Left colon (tissue), 2 donors: ENCODE measurements at regions not wholly inside any gene's neighbourhood (a gene's known extent, or its start where the extent isn't known, plus 50 kb on each side); places are given as distances from the start of the nearest gene placed in this dataset.

Experiments used
- ATAC-seq: fragments of 200-7000 bp; cut with Tn5 transposase; one replicate; pipeline ENCODE4 v1.9.1; 2020; ENCODE audit warnings: mild to moderate bottlenecking, moderate library complexity
- DNase-seq, 2 donors: peaks; one replicate each; pipeline ENCODE4 v3.0.0-alpha.2; 2020
- intact Hi-C, 2 donors: fragments of 100-400 bp; cut with DNase I in 1 of 2; cut with micrococcal nuclease in 1 of 2; formaldehyde crosslinking; loops; one replicate each; pipeline versions ENCODE4 v1.11.2 to v1.14.0; 2022; cut with DNase I, micrococcal nuclease
- donor health status: DM: no; HTN: no; CAD: no.
- donor health status: DM: yes; HTN: yes; CAD: no.

- intact Hi-C loops, result no loop called here
- peak; percentile 62 to 88 for DNase-seq
- peak; percentile 92 for ATAC-seq
Observed at GRCh38 chr10:2985729-2986232, 81.6 kb upstream of the PFKP start.

- ATAC-seq (no peak), DNase-seq (no peak)
- intact Hi-C loops, result no loop called here
Observed at GRCh38 chr10:2984682-2985081, 82.7 kb upstream of the PFKP start.

DNA sequence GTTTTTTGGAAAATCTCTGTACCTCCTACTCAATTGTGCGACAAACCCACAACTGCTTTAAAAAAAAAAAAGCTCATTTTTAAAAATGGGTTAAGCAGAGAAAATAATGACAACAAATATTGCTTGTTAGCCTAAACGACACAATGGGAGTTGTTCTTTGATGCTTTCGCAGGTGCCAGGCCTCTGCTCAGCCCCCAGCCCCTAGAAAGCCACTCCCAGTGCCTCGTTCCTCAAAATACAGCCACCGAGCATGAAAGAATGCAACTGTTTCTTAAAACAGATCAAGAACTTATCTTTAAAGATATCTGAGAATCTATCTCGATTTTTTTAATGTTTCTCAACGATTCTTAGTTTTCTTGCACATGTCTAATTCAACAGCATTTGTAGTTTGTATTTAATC, 85.2 kb upstream of the PFKP start:
- intact Hi-C loops, result no loop called here
- no peak for ATAC-seq
- no peak for DNase-seq

DNA sequence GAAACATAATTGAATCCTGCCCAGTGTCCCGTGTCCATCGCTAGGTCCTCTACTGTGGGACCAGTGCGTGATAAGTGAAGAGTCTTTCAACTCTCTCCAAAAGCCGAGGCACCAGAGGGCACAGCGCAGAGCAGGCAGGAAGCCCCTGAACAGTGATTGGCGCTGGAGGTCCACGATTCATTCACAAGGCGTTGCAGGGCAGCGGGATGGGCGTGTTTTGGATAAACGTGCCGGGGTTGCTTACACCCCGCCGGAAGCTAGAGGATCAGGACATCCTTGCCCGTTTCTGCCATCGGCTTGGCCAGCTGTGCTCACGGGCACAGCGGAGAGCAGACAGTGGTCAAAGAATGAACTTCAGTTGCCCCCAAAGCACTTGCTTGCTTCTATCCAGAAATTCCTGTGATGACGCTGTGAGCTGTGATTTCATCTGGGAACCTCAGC, 86.0 kb upstream of the PFKP start:
- intact Hi-C loops, result no loop called here
- ATAC-seq, result no peak

DNA sequence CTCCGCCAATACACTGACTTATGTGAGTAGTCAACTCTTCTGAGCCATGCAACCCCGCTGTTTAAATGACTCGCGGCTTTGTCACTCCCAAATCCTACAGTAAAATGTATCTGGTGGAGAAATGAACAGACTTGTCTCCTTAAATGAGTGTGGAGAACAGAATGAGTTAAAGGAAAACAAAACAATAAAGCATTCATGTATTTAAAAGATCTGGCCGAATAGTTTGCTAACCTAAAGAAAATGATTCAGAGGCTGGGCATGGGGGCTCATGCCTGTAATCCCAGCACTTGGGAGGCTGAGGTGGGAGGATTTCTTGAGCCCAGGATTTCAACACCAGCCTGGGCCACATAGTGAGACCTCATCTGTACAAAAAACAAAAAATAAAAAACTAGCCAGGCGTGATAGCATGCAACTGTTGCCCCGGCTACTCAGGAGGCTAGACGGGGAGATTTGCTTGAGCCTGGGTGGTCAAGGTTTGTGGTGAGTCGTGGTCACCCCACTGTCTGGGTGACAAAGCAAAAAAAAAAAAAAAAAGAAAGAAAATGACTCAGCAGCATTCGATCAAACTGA, 86.5 kb upstream of the PFKP start:
- DNase-seq, result no peak
- no peak for ATAC-seq
- intact Hi-C loops, result no loop called here

More for the DNA sequence above, 86.0 kb upstream of the PFKP start:
- DNase-seq, result no peak

- intact Hi-C loops, result no loop called here
- ATAC-seq (no peak), DNase-seq (no peak)
Observed at GRCh38 chr10:2980116-2980515, 87.2 kb upstream of the PFKP start.

- intact Hi-C loops, result no loop called here
- no peak for DNase-seq
- no peak for ATAC-seq
Observed at GRCh38 chr10:2979306-2979705, 88.0 kb upstream of the PFKP start.

DNA sequence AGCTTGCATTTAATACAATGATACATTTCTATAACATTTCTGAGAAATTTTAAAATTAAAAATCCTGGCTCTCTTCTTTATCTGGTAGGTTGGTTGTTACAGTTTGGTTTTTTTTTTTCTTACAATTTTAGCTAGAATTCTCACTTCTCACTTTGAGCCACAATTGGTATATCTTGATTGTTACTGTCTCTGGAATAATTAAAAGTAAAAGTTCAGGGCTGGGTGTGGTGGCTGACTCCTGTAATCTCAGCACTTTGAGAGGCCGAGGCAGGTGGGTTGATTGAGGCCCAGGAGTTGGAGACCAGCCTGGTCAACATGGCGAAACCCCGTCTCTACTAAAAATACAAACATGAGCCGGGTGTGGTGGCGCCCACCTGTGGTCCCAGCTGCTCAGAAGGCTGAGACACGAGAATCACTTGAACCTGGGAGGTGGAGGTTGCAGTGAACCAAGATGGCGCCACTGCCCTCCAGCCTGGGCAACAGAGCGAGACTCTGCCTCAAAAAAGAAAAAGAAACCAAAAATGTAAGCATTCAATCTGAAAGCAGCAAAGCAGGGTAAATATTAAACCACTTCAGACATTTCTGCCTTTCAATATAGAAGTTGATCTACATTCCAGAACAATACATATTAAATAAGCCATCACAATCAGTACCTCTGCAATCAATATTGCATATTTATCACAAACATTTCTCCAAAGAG, 88.6 kb upstream of the PFKP start:
- intact Hi-C loops, result no loop called here
- ATAC-seq (no peak), DNase-seq (no peak)

DNA sequence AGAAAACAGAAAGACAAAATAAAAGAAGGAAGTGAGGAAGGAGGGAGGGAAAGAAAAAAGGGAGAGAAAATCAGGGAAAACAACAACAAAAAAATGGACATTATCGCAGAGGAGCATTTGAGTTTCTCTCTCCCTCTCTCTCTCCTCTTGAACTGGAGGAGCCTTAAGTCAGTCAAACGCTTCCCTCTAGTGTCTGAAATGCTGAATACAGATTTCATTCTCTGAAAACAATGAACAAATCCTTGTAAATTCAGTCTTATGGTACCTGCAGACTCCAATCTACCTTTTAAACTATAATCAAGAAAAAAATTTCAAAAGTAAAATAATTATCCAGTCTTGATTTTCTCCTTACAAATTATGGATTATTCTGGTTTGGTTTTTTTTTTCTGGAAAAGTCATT, 89.2 kb upstream of the PFKP start:
- DNase-seq (no peak), ATAC-seq (peak; percentile 69)
- intact Hi-C loops, result no loop called here

DNA sequence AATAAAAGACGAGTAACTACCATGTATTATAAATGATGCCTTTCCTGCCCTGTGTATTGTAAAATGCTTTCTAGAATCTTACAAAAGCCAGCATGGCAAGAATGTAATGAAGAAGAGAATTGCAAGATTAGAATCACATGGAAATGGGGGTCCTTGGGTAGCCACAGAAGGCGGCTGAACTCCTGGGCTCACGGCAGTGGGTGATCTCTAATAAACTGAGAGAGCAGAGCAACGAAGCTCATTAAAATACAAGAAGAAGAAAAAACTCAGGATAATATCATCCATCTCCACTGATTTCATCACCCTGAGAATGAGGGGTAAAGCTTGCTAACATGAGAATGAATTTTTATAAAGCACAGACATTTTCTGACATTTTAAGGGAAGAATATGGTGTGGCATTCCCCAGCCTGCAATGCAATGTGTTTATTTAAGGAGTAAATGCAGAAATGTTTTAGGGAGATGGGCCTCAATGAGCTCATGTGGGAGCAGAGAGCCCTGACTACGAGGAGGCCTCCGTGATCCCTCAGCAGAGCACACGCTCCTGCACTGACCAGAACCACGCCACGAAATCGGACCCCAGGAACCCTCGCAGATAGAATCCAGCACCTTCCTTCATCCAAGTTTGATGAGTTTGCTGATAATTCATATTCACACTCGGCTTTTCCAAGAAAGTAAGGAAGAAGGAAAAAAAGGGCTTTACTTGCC, 92.7 kb upstream of the PFKP start:
- intact Hi-C loops, result no loop called here
- DNase-seq, result no peak
- no peak for ATAC-seq

GRCh38 chr10:2974083-2974482, 93.3 kb upstream of the PFKP start:
- ATAC-seq (no peak), DNase-seq (no peak)
- intact Hi-C loops, result no loop called here

DNA sequence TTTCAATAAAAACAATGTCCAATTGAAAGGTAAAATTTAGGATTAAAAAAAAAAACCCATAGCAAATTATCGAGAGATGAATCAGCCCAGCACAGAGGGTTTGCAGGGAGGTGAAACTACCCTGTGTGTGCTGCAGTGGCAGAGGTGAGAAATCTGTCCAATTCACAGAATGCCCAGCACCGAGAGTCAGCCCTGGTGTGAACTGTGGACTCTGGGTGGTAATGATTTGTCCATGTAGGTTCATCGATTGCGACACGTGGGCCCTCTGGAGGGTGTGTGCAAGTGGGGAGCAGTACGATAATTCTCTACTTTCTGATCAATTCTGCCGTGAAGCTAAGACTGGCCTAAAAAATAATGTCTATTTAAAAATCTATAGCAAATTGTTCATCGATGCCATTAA, 94.5 kb upstream of the PFKP start:
- DNase-seq, result no peak
- no peak for ATAC-seq
- intact Hi-C loops, result no loop called here

GRCh38 chr10:2972216-2972615, 95.1 kb upstream of the PFKP start:
- DNase-seq (no peak), ATAC-seq (no peak)
- intact Hi-C loops, result no loop called here

- intact Hi-C loops, result no loop called here
- ATAC-seq, result no peak
- DNase-seq, result no peak
Observed at GRCh38 chr10:2970190-2970823, 97.0 kb upstream of the PFKP start.

GRCh38 chr10:2968401-2969058, 98.8 kb upstream of the PFKP start:
- no peak for DNase-seq
- intact Hi-C loops, result no loop called here
- no peak for ATAC-seq

GRCh38 chr10:2966134-2966533, 101.2 kb upstream of the PFKP start:
- intact Hi-C loops, result no loop called here
- ATAC-seq, result no peak
- DNase-seq, result no peak

DNA sequence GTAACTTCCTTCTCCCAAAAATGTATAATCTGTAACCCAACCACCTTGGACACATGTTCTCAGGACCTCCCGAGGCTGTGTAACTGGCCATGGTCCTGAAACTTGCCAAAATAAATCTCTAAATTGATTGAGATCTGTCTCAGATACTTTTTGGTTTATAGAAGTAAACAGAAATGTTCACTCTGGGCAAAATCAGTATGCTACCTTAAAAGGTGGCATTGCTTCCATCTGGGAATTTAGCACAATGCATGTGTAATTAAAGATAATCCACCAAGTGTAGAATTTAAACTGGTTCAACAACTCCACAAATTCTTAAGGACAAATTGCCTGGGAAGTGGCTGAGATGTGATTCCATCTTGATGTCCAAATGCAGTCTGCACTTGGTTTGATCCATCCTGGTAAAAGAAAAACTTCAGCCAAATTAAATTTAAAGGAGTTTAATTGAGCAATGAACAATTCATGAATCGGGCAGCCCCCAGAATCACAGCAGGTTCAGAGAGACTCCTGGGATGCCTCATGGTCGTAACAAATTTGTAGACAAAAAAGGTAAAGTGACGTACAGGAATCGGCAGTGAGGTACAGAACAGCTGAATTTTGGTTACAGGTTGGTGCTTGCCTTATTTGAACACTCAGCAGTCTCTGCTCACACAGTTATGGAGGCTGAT, 102.6 kb upstream of the PFKP start:
- DNase-seq, result no peak
- no peak for ATAC-seq
- intact Hi-C loops, result no loop called here

DNA sequence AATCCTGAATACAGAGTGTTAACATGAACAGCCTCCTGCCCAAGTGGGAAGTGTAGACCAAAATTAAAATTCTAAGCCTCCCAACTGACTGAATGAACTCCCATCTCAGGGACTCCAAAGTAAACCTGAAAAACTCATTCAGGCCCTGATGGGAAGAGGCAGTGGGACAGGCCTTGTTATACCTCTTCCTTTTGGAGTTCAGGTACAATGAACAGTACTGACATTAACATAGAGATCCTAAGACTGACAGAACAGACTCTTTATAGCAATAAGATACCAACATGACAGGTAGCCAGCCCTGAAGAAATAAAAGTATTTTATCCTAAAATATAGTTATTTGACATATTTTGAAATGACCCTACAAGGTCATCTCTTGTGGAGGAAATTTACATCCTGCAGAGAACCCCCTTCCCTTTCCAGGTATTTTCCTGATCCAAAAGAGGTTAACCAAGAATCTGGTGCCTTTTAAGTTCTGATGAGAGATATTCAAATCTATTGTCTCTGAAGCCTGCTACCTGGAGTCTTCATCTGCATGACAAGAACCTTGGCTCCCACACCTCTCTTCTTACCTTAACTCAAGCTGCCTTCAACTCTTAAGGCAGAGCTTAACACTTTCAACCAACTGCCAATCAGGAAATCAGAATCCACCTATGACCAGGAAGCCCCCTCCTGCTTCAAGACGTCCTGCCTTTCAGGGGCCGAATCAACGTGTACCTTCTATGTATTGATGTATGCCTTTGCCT, 103.3 kb upstream of the PFKP start:
- intact Hi-C loops, result no loop called here
- DNase-seq, result no peak
- ATAC-seq, result no peak
